ENCODE measurements at regions not wholly inside any gene's neighbourhood (a gene's known extent, or its start where the extent isn't known, plus 50 kb on each side); places are given as distances from the start of the nearest gene placed in this dataset.

DNA sequence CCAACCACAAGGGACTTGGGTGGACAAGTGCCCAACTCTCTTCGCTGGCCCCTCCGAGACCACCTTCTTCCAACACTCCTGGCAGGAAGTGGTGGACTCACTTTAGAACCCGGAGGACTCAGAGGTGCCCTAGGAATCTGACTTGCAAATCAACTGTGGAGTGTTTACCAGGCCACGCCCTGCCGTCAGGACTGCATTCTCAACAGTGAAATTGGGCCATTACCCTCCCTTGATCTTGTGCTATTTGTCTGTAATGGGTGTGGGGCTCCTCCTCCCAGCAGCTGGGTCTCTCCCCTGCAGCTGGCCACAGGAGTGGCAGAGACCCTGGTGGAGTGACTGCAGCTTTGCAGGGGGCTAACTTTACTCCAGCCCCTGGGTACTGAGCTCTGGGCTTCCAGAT is 212.2 kb upstream of the RPL38 start:
- no peaks in the 10 kb centered on the region for H3K79me2 ChIP-seq (ENCODE audit: control insufficient read depth, insufficient read depth, low read length)
- Mint-ChIP-seq H3K4me3 (no peak overlapping the region), H3K9me3 (ENCODE audit: insufficient read depth) (no peaks in the 10 kb centered on the region), H3K4me1 (no peaks in the 10 kb centered on the region), H3K27ac (no peak overlapping the region), H3K27me3 (peaks cover 4% of the 10 kb centered on the region)
- H3K36me3 ChIP-seq (replicated peaks in 1 of 2; ENCODE audit: control extremely low read depth in 1 of 2, control insufficient read depth in 1 of 2, extremely low read depth in 1 of 2, insufficient read depth in 2 of 2, low read length in 1 of 2), result no peaks in the 10 kb centered on the region
- no peak for DNase-seq
- intact Hi-C loops (cut with micrococcal nuclease), result no loop called here
- ChIA-PET CTCF (no interaction called here), POLR2A (no interaction called here)
- no peak overlapping the region for H2AFZ ChIP-seq (ENCODE audit: insufficient read depth, low read depth, low read length, poor library complexity, severe bottlenecking)
- no peak overlapping the region for H3K4me3 ChIP-seq (ENCODE audit: control extremely low read depth in 1 of 5, extremely low read depth in 1 of 5, insufficient read depth in 1 of 5, low read depth in 2 of 5, low read length in 4 of 5)
- TF ChIP-seq, protein P1, sequence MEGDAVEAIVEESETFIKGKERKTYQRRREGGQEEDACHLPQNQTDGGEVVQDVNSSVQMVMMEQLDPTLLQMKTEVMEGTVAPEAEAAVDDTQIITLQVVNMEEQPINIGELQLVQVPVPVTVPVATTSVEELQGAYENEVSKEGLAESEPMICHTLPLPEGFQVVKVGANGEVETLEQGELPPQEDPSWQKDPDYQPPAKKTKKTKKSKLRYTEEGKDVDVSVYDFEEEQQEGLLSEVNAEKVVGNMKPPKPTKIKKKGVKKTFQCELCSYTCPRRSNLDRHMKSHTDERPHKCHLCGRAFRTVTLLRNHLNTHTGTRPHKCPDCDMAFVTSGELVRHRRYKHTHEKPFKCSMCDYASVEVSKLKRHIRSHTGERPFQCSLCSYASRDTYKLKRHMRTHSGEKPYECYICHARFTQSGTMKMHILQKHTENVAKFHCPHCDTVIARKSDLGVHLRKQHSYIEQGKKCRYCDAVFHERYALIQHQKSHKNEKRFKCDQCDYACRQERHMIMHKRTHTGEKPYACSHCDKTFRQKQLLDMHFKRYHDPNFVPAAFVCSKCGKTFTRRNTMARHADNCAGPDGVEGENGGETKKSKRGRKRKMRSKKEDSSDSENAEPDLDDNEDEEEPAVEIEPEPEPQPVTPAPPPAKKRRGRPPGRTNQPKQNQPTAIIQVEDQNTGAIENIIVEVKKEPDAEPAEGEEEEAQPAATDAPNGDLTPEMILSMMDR (IDR thresholded peaks at IDR 0.05), result no peak
- no peaks in the 10 kb centered on the region for H3K4me1 ChIP-seq (ENCODE audit: control insufficient read depth in 2 of 2, insufficient read depth in 2 of 2, low read length in 2 of 2)
- H3K27me3 ChIP-seq (replicated peaks in 1 of 4; ENCODE audit: control extremely low read depth in 1 of 4, control insufficient read depth in 3 of 4, insufficient read depth in 4 of 4, low read length in 3 of 4), result no peaks in the 10 kb centered on the region
- H3K27ac ChIP-seq (ENCODE audit: low read length in 2 of 2), result no peak overlapping the region
- WGBS (ENCODE audit: insufficient coverage), result 80% methylated on average over 5 of the region's 5 CpGs
- no peaks in the 10 kb centered on the region for H4K20me1 ChIP-seq (ENCODE audit: control insufficient read depth, insufficient read depth, low read length, poor library complexity, severe bottlenecking)
- H3K9me3 ChIP-seq (ENCODE audit: control extremely low read depth in 1 of 3, control insufficient read depth in 2 of 3, insufficient read depth in 1 of 3, low read length in 2 of 3), result no peaks in the 10 kb centered on the region
- no peak overlapping the region for H3K9ac ChIP-seq (ENCODE audit: low read length)
- ATAC-seq (ENCODE audit: low read depth), result no peak
- H3K4me2 ChIP-seq (replicated peaks; ENCODE audit: low read depth, low read length, poor library complexity, severe bottlenecking), result no peak overlapping the region

GRCh38 chr17:73994946-73995345 is 208.5 kb upstream of the RPL38 start:
- DNase-seq, result no peak
- Mint-ChIP-seq H3K4me3 (no peak overlapping the region), H3K9me3 (ENCODE audit: insufficient read depth) (no peaks in the 10 kb centered on the region), H3K27ac (no peak overlapping the region), H3K27me3 (peaks cover 26% of the 10 kb centered on the region), H3K4me1 (no peaks in the 10 kb centered on the region)
- Histone ChIP-seq H2AFZ (ENCODE audit: insufficient read depth, low read depth, low read length, poor library complexity, severe bottlenecking) (no peak overlapping the region), H4K20me1 (ENCODE audit: control insufficient read depth, insufficient read depth, low read length, poor library complexity, severe bottlenecking) (no peaks in the 10 kb centered on the region), H3K79me2 (ENCODE audit: control insufficient read depth, insufficient read depth, low read length) (no peaks in the 10 kb centered on the region), H3K36me3 (replicated peaks in 1 of 2; ENCODE audit: control extremely low read depth in 1 of 2, control insufficient read depth in 1 of 2, extremely low read depth in 1 of 2, insufficient read depth in 2 of 2, low read length in 1 of 2) (no peaks in the 10 kb centered on the region), H3K9ac (ENCODE audit: low read length) (no peak overlapping the region), H3K27me3 (replicated peaks in 1 of 4; ENCODE audit: control extremely low read depth in 1 of 4, control insufficient read depth in 3 of 4, insufficient read depth in 4 of 4, low read length in 3 of 4) (peaks cover 0 to 4% (median 0%) of the 10 kb centered on the region in 4 experiments), H3K4me3 (ENCODE audit: control extremely low read depth in 1 of 5, extremely low read depth in 1 of 5, insufficient read depth in 1 of 5, low read depth in 2 of 5, low read length in 4 of 5) (no peak overlapping the region), H3K4me2 (replicated peaks; ENCODE audit: low read depth, low read length, poor library complexity, severe bottlenecking) (no peak overlapping the region), H3K9me3 (ENCODE audit: control extremely low read depth in 1 of 3, control insufficient read depth in 2 of 3, insufficient read depth in 1 of 3, low read length in 2 of 3) (no peaks in the 10 kb centered on the region), H3K4me1 (ENCODE audit: control insufficient read depth in 2 of 2, insufficient read depth in 2 of 2, low read length in 2 of 2) (no peaks in the 10 kb centered on the region), H3K27ac (ENCODE audit: low read length in 2 of 2) (no peak overlapping the region)
- TF ChIP-seq, protein P1 (IDR thresholded peaks at IDR 0.05), result no peak
- intact Hi-C loops (cut with micrococcal nuclease), result loop anchor here (5.0 kb wide), 1 partner anchor 738 kb away; no protein-coding TSS in a partner anchor
- ChIA-PET POLR2A (no interaction called here), CTCF (interaction anchor here (1.5 kb wide), 1 partner anchor 399 kb away, joined by 3 read pairs; no protein-coding TSS in a partner anchor)
- ATAC-seq (ENCODE audit: low read depth), result no peak
- WGBS (ENCODE audit: insufficient coverage), result 75% methylated on average over 2 of the region's 4 CpGs

Measured in B cell (primary cell).